B cell (primary cell): ENCODE measurements at regions not wholly inside any gene's neighbourhood (a gene's known extent, or its start where the extent isn't known, plus 50 kb on each side); places are given as distances from the start of the nearest gene placed in this dataset.

Experiments
- ATAC-seq: fragments of 200-7000 bp; cut with Tn5 transposase; one replicate; pipeline ENCODE4 v1.10.0; 2021; ENCODE audit warnings: low read depth, mild to moderate bottlenecking, moderate number of reproducible peaks, moderate library complexity
- CTCF ChIA-PET: fragments of 350-600 bp; sonication (Branson Sonifier 250); formaldehyde crosslinking; loops from one replicate; lab custom pipeline; 2021; ENCODE audit warnings: antibody characterized with exemption, inconsistent platforms; lab: Charles Lee
- POLR2A ChIA-PET: fragments of 350-600 bp; sonication (Branson Sonifier 250); formaldehyde crosslinking; loops from one replicate; lab custom pipeline; 2021; ENCODE audit warnings: antibody characterized with exemption; lab: Charles Lee
- DNase-seq: peaks from one replicate; pipeline ENCODE4 v3.0.0; 2013
- H2AFZ ChIP-seq: 2 replicates; pipeline ENCODE4 v1.6.1; 2012; ENCODE audit warnings: mild to moderate bottlenecking, low read depth, low read length; ENCODE audit not compliant: insufficient read depth, poor library complexity, severe bottlenecking
- H3K27ac ChIP-seq, 2 donors: 1 replicate in 1 of 2; 2 replicates in 1 of 2; pipeline ENCODE4 v1.5.1; 2012 to 2013; ENCODE audit warnings: low read length in 2 of 2, mild to moderate bottlenecking in 2 of 2, moderate library complexity in 1 of 2
- H3K27me3 ChIP-seq, 4 experiments: fragments of 200-600 bp in 1 of 4; sonication (generic) in 1 of 4; replicated peaks in 1 of 4; 1 replicate in 2 of 4; 2 replicates in 2 of 4; pipeline versions ENCODE4 v1.6.1 to v1.7.0; 2013 to 2016; ENCODE audit warnings: low read length in 3 of 4, mild to moderate bottlenecking in 2 of 4, mixed read lengths in 1 of 4, moderate library complexity in 1 of 4; ENCODE audit not compliant: insufficient read depth in 4 of 4, control insufficient read depth in 3 of 4; ENCODE audit errors: control extremely low read depth in 1 of 4
- H3K36me3 ChIP-seq, 2 experiments: replicated peaks in 1 of 2; 1 replicate in 1 of 2; 2 replicates in 1 of 2; pipeline versions ENCODE4 v1.6.1 to v1.7.1; 2013; ENCODE audit warnings: low read length in 1 of 2; ENCODE audit not compliant: insufficient read depth in 2 of 2, control insufficient read depth in 1 of 2; ENCODE audit errors: control extremely low read depth in 1 of 2, extremely low read depth in 1 of 2
- H3K4me1 ChIP-seq, 2 donors: fragments of 200-600 bp in 1 of 2; sonication (generic) in 1 of 2; 1 replicate in 1 of 2; 2 replicates in 1 of 2; pipeline versions ENCODE4 v1.5.1 to v1.6.1; 2013 to 2017; ENCODE audit warnings: low read length in 2 of 2; ENCODE audit not compliant: control insufficient read depth in 2 of 2, insufficient read depth in 2 of 2
- H3K4me2 ChIP-seq: replicated peaks from 2 replicates; pipeline ENCODE3; 2012; ENCODE audit warnings: mild to moderate bottlenecking, low read depth, low read length; ENCODE audit not compliant: poor library complexity, severe bottlenecking
- H3K4me3 ChIP-seq, 5 experiments: fragments of 200-600 bp in 1 of 5; sonication (generic) in 1 of 5; 1 replicate in 3 of 5; 2 replicates in 2 of 5; pipeline versions ENCODE4 v1.5.1 to v1.7.0; 2011 to 2016; ENCODE audit warnings: low read length in 4 of 5, mild to moderate bottlenecking in 4 of 5, low read depth in 2 of 5, control low read depth in 1 of 5, moderate library complexity in 1 of 5; ENCODE audit not compliant: insufficient read depth in 1 of 5; ENCODE audit errors: control extremely low read depth in 1 of 5, extremely low read depth in 1 of 5
- H3K79me2 ChIP-seq: fragments of 200-600 bp; sonication (generic); one replicate; pipeline ENCODE4 v1.6.0; 2016; ENCODE audit warnings: low read length; ENCODE audit not compliant: control insufficient read depth, insufficient read depth
- H3K9ac ChIP-seq: fragments of 200-600 bp; sonication (generic); 2 replicates; pipeline ENCODE4 v1.6.1; 2017; ENCODE audit warnings: mild to moderate bottlenecking, low read length, moderate library complexity
- H3K9me3 ChIP-seq, 3 donors: one replicate each; pipeline versions ENCODE4 v1.6.1 to v1.7.1; 2013; ENCODE audit warnings: low read length in 2 of 3; ENCODE audit not compliant: control insufficient read depth in 2 of 3, insufficient read depth in 1 of 3; ENCODE audit errors: control extremely low read depth in 1 of 3
- H4K20me1 ChIP-seq: 2 replicates; pipeline ENCODE4 v1.6.0; 2012; ENCODE audit warnings: mild to moderate bottlenecking, low read length; ENCODE audit not compliant: insufficient read depth, control insufficient read depth, poor library complexity, severe bottlenecking
- H3K27ac Mint-ChIP-seq: one replicate; pipeline ENCODE4 v1.8.0; 2021; ENCODE audit warnings: mixed read lengths
- H3K27me3 Mint-ChIP-seq: one replicate; pipeline ENCODE4 v1.8.0; 2021; ENCODE audit warnings: mixed read lengths
- H3K4me1 Mint-ChIP-seq: one replicate; pipeline ENCODE4 v1.8.0; 2021; ENCODE audit warnings: mixed read lengths
- H3K4me3 Mint-ChIP-seq: one replicate; pipeline ENCODE4 v1.8.0; 2021; ENCODE audit warnings: mixed read lengths
- H3K9me3 Mint-ChIP-seq: one replicate; pipeline ENCODE4 v1.8.0; 2022; ENCODE audit warnings: mixed read lengths; ENCODE audit not compliant: insufficient read depth
- EZH2 ChIP-seq: IDR thresholded peaks from 2 replicates; pipeline ENCODE4 v1.6.1; 2012; ENCODE audit warnings: borderline replicate concordance, low read depth, mild to moderate bottlenecking, moderate library complexity, low read length; ENCODE audit not compliant: insufficient read depth, poor library complexity, severe bottlenecking
- WGBS: methylation state at CpG from one replicate; pipeline ENCODE4 v1.1.5; 2013; ENCODE audit warnings: missing lambda C conversion rate; ENCODE audit not compliant: insufficient coverage; 5-methylcytosine and 5-hydroxymethylcytosine counted together
- intact Hi-C: fragments of 100-400 bp; cut with micrococcal nuclease; formaldehyde crosslinking; loops from one replicate; pipeline ENCODE4 v1.10.0; 2022
- TF ChIP-seq, protein P1 (sequence below): fragments of 200-600 bp; IDR thresholded peaks from one replicate; pipeline ENCODE4 v1.8.0; 2022; ENCODE audit warnings: antibody characterized with exemption, mild to moderate bottlenecking

DNA sequence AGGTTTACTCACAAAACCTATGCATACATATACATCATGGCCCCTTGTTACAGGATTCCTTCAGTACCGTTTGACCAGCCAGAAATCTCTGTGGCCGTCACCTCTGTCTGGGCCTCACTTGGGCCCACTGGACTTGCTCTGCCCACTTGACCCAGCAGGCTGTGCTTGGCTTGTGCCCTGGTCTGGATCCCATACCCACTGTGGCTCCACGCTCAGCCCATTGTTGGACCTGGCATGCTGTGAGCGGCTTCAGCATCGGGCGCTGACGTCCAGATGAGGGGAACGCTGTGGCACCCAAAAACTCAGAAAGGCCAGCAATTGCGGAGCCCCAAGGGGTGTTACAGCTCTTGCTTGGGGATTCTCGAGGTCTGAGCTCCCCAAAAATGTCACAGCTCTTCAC lies 733.6 kb downstream of the PLOD2 start:
- no peak for TF ChIP-seq EZH2
- TF ChIP-seq, protein P1, sequence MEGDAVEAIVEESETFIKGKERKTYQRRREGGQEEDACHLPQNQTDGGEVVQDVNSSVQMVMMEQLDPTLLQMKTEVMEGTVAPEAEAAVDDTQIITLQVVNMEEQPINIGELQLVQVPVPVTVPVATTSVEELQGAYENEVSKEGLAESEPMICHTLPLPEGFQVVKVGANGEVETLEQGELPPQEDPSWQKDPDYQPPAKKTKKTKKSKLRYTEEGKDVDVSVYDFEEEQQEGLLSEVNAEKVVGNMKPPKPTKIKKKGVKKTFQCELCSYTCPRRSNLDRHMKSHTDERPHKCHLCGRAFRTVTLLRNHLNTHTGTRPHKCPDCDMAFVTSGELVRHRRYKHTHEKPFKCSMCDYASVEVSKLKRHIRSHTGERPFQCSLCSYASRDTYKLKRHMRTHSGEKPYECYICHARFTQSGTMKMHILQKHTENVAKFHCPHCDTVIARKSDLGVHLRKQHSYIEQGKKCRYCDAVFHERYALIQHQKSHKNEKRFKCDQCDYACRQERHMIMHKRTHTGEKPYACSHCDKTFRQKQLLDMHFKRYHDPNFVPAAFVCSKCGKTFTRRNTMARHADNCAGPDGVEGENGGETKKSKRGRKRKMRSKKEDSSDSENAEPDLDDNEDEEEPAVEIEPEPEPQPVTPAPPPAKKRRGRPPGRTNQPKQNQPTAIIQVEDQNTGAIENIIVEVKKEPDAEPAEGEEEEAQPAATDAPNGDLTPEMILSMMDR: no peak
- H3K4me1 ChIP-seq: no peaks in the 10 kb centered on the region
- H3K27ac Mint-ChIP-seq: no peak overlapping the region
- H3K27me3 ChIP-seq: no peaks in the 10 kb centered on the region
- H3K9me3 ChIP-seq: no peaks in the 10 kb centered on the region
- no peak overlapping the region for H3K9ac ChIP-seq
- no peaks in the 10 kb centered on the region for H4K20me1 ChIP-seq
- H2AFZ ChIP-seq: no peak overlapping the region
- no peak overlapping the region for H3K27ac ChIP-seq
- H3K27me3 Mint-ChIP-seq: no peaks in the 10 kb centered on the region
- no peaks in the 10 kb centered on the region for H3K79me2 ChIP-seq
- H3K9me3 Mint-ChIP-seq: no peaks in the 10 kb centered on the region
- DNase-seq (no peak), ATAC-seq (no peak)
- ChIA-PET CTCF (no interaction called here), POLR2A (no interaction called here)
- H3K36me3 ChIP-seq: no peaks in the 10 kb centered on the region
- no peak overlapping the region for H3K4me3 Mint-ChIP-seq
- no peaks in the 10 kb centered on the region for H3K4me1 Mint-ChIP-seq
- WGBS: 89% methylated on average over 10 of the region's 10 CpGs
- no peak overlapping the region for H3K4me3 ChIP-seq
- intact Hi-C loops: no loop called here
- no peak overlapping the region for H3K4me2 ChIP-seq

GRCh38 chr3:145429546-145429945 lies 731.4 kb downstream of the PLOD2 start:
- Histone ChIP-seq H3K4me1 (no peaks in the 10 kb centered on the region), H3K27me3 (no peaks in the 10 kb centered on the region), H3K4me2 (no peak overlapping the region), H3K4me3 (no peak overlapping the region), H3K27ac (no peak overlapping the region), H3K79me2 (no peaks in the 10 kb centered on the region), H3K36me3 (no peaks in the 10 kb centered on the region), H4K20me1 (no peaks in the 10 kb centered on the region), H2AFZ (no peak overlapping the region), H3K9me3 (no peaks in the 10 kb centered on the region), H3K9ac (no peak overlapping the region)
- no CpG with 5 or more reads among the region's 2 CpGs for WGBS
- ChIA-PET POLR2A (no interaction called here), CTCF (no interaction called here)
- Mint-ChIP-seq H3K4me3 (no peak overlapping the region), H3K27ac (no peak overlapping the region), H3K9me3 (no peaks in the 10 kb centered on the region), H3K27me3 (no peaks in the 10 kb centered on the region), H3K4me1 (no peaks in the 10 kb centered on the region)
- DNase-seq: no peak
- no peak for ATAC-seq
- no peak for TF ChIP-seq EZH2
- TF ChIP-seq, protein P1: no peak
- intact Hi-C loops: no loop called here
